HG02759 (cell line): ENCODE measurements at regions not wholly inside any gene's neighbourhood (a gene's known extent, or its start where the extent isn't known, plus 50 kb on each side); places are given as distances from the start of the nearest gene placed in this dataset.

ENCODE experiments used
- ATAC-seq: cut with Tn5 transposase; IDR thresholded peaks from one replicate; pipeline ENCODE4 v1.9.1; 2021; ENCODE audit warnings: mild to moderate bottlenecking, moderate library complexity; ENCODE audit not compliant: unreplicated experiment

- ATAC-seq, result no peak
Measured at GRCh38 chr5:123756318-123756665, 244.3 kb downstream of the CSNK1G3 start.

DNA sequence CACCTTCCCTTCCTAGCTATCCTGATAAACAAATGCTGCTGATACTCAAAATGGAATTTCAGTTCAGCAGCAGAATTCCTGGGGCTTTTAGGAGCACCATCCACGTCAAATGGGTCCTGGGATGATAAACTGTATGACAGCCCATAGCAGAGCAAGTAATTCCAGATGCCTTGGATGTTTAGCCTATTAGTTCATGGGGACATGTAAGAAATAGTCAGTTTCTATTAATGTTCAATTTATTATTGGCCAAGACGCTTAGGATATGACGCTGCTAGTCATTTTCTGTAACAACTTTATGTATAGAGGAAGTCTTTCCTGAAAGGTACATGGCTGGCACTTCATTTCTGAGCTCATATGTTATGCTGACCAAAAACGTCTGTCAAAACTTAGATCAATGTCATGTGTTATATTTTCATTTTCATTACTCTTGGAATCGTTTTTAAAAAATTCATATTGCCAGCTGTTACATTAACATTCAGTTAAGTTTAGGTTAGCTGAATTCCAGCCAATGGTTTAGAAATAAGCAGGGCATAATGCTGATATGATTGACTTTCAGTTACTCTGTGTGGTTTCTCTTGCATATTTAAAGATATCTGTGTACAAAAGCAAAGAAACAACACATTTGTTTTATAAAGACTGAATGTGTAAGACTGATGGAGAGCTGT is 243.8 kb downstream of the CSNK1G3 start:
- ATAC-seq, result no peak

DNA sequence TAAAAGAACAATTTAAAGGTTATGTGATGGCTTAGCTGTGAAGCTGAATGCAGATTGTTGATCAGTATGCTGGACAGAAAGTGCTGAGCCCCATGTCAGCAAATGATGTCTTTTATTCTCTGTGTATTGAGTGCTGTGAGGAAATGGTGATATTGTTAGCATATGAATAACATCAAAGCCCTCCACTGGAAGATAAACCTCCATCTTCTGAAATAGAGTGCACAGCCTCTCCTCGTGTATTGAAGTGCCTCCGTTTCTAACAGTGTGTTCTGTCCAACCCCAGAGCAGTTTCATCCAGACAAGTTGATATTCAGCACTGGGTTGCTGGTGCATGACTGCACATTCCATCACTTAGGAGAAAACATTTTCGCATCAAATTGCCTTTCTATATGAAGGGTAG is 242.9 kb downstream of the CSNK1G3 start:
- no peak for ATAC-seq

- no peak for ATAC-seq
Measured at GRCh38 chr5:123753937-123754891, 242.2 kb downstream of the CSNK1G3 start.

GRCh38 chr5:123753180-123753936 is 241.4 kb downstream of the CSNK1G3 start:
- no peak for ATAC-seq

DNA sequence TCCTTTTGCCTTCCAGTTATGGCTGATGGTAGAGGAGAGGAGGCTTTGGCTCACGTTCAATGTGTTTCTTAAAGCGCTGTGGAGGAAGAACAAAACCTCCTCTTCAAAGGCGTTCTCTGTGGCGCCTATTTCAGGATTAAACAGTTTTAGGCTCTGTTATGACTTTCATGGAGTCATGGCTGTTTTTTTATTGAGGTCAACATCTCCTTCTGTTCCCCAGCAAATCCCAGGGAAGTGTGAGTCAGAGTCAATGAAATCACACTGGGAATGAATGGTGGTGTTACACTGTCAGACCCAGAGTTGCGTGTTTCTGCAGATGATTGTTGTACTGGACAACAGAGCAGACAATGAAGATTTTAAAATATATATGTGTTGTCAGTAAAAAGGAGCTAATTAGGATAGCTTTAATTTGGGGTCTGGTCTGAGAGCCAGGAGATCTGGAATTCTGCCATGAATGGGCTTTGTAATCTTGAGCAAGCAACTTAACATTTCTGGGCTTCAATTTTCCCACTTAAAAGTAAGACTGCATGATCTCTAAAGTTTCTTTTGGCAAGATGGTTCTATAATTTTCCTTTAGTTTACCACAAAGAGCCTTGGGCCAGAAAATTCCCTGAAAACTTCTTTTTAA is 240.7 kb downstream of the CSNK1G3 start:
- ATAC-seq, result no peak

GRCh38 chr5:123751670-123752069 is 239.7 kb downstream of the CSNK1G3 start:
- no peak for ATAC-seq

- ATAC-seq, result no peak
Measured at GRCh38 chr5:123748239-123748638, 236.3 kb downstream of the CSNK1G3 start.

- no peak for ATAC-seq
Measured at GRCh38 chr5:123746683-123747360, 234.8 kb downstream of the CSNK1G3 start.

DNA sequence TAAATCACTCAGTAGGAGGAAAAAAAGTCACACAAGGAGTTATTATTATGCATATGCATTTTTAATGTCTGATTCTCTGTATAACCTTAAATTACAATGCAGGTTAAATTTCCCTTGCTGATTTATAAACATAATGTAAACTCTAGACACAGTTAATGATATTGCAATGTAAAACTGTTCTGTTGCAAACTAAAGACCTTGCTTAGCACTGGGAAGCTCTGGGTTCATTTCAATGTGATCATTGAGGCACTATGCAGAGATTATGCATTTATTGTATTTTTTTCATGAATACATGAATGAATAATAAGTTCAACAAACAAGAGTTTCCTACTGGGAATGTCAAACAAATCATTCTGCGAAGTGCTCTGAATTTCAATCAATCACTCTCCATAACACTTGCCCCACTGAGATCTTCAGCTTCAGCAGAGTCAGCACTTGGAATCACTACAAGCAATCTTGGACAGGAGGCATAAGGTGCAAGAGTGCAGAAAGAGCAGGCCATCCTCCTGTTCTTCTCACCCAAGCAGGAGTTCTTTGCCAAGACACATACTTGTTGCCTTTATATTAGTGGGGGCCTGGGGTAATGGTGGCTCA is 232.1 kb downstream of the CSNK1G3 start:
- ATAC-seq, result no peak

GRCh38 chr5:123735384-123735783 is 223.4 kb downstream of the CSNK1G3 start:
- ATAC-seq, result no peak

- no peak for ATAC-seq
Measured at GRCh38 chr5:123732257-123732656, 220.3 kb downstream of the CSNK1G3 start.

DNA sequence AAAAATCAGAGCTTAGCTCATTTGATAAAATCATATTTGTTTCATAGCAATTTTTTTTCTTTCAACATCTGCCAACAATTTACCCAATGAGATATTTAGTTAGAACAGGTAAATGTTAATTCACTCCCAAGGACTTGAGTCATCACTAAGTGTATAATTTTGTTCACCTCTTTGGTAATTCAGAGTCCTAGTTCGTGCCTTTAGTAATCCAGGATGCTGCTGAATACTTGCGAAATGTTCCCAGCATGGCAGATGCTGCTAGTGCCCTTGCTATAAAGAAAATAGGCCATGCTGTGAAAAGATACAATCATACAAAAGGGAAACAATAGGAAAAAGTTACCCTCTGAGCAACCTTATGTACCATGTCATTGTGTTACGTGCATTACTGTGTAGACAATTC is 210.5 kb downstream of the CSNK1G3 start:
- no peak for ATAC-seq

DNA sequence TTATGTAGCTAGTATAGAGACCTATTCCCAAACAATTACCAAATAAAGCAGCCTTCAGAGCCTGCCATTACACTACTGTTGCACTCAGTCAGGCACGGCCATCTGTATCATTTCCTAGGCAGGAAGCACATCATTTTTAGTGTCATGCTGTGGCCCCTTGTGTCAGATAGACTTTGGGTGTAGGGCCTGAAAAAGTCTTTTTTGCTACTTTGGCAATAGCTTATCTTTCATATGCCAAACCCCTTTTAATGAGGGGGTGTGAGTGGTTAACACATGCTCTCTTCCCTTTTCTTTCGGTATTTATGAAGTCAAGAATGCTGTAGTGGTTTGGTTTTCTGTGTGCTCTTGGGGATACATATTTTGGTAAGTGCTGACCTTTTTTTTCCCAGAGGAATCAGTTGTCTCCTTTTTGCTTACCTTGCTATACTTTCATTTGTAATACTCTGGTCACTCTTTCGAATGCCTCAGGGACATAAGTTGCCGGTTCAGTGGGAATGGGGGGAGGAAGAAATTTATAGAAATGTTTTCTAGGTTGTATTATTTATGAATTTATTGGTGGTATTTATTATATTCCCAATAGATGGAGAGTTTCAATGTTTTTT is 209.8 kb downstream of the CSNK1G3 start:
- no peak for ATAC-seq

- no peak for ATAC-seq
Measured at GRCh38 chr5:123720955-123721354, 209.0 kb downstream of the CSNK1G3 start.

- no peak for ATAC-seq
Measured at GRCh38 chr5:123720339-123720738, 208.4 kb downstream of the CSNK1G3 start.

GRCh38 chr5:123719004-123719403 is 207.0 kb downstream of the CSNK1G3 start:
- ATAC-seq, result no peak

GRCh38 chr5:123718238-123718637 is 206.3 kb downstream of the CSNK1G3 start:
- ATAC-seq, result no peak

GRCh38 chr5:123717139-123717538 is 205.2 kb downstream of the CSNK1G3 start:
- no peak for ATAC-seq

DNA sequence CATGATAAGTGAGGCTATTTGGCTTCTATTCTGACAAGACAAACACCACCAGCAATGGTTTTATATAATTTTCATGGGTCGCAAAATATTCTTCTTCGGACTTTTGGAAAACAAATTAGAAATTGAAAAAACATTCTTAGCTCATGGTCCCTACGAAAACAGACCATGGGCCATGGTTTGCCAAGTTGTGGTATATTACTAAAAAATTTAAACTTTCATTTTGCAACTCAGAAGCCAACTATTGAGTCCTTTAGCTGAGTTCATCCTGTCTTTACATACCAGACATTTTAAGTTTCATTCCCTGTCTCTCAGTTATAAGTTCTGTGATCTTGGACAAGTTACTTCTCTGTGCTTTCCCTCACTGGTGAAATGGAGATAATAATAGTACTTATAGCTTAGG is 198.1 kb downstream of the CSNK1G3 start:
- ATAC-seq, result no peak
